Motor neuron (in vitro differentiated cells): ENCODE measurements at regions not wholly inside any gene's neighbourhood (a gene's known extent, or its start where the extent isn't known, plus 50 kb on each side); places are given as distances from the start of the nearest gene placed in this dataset.

Experiments used
- ATAC-seq, 8 experiments: fragments of 200-7000 bp; cut with Tn5 transposase; replicated peaks in 6 of 8; 2 replicates each; pipeline ENCODE4 v1.8.0; 2021; ENCODE audit warnings: mild to moderate bottlenecking in 8 of 8, moderate library complexity in 8 of 8
- H3K27ac ChIP-seq, 2 donors: fragments of 250-450 bp; sonication (Bioruptor Pico); 2 replicates each; pipeline ENCODE4 v1.9.0; 2021; ENCODE audit warnings: antibody characterized with exemption in 2 of 2, mild to moderate bottlenecking in 2 of 2, moderate library complexity in 1 of 2
- H3K4me1 ChIP-seq, 2 donors: fragments of 250-450 bp; sonication (Bioruptor Pico); replicated peaks in 1 of 2; 2 replicates each; pipeline ENCODE4 v1.6.1; 2021; ENCODE audit warnings: antibody characterized with exemption in 2 of 2, mild to moderate bottlenecking in 2 of 2, moderate library complexity in 1 of 2
- H3K4me3 ChIP-seq, 5 donors: fragments of 250-450 bp; sonication (Bioruptor Pico); 2 replicates each; pipeline ENCODE4 v1.9.0; 2021; ENCODE audit warnings: antibody characterized with exemption in 5 of 5, mild to moderate bottlenecking in 5 of 5, moderate library complexity in 4 of 5
- WGBS, 10 experiments: fragments of 450-650 bp; shearing (Covaris generic); methylation state at CpG; one replicate each; pipeline ENCODE4 v1.0.0; 2022; 5-methylcytosine and 5-hydroxymethylcytosine counted together
- in situ Hi-C, 9 experiments: fragments of 400-800 bp; cut with MboI; loops; one replicate each; pipeline ENCODE4 v1.15.0; 2021; ENCODE audit warnings: low sequenced_read_pairs in 9 of 9, low pct_unique_long_range_greater_than_20kb in 2 of 9; ENCODE audit not compliant: unreplicated experiment in 9 of 9

DNA sequence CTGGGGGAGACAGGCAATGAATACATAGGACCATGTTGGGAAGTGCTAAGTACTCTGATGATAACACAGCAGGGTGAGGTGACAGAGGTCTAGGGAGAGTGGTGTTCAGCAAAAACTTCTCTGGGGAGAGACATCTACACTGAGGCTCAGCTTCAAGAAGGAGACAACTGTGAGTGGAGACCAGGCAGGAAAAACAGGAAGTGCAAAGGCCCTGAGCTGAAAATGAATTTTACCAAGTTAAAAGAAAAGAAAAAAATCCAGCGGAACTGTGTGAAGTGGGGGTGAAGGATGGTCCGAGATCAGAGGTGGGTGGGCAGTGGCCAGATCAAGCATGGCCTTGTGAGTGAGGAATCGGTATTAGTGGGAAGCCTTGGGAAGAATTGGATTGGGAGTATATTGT, 110.1 kb upstream of the CLSTN2 start:
- H3K27ac ChIP-seq: no peak overlapping the region
- WGBS, 10 experiments: 13 to 100% (median 78%) methylated on average over 1 to 3 of the region's 3 CpGs; no CpG with 5 or more reads in 2 of the 10 experiments
- H3K4me3 ChIP-seq: no peak overlapping the region
- no peaks in the 10 kb centered on the region for H3K4me1 ChIP-seq
- ATAC-seq: no peak
- in situ Hi-C loops: no loop called here

DNA sequence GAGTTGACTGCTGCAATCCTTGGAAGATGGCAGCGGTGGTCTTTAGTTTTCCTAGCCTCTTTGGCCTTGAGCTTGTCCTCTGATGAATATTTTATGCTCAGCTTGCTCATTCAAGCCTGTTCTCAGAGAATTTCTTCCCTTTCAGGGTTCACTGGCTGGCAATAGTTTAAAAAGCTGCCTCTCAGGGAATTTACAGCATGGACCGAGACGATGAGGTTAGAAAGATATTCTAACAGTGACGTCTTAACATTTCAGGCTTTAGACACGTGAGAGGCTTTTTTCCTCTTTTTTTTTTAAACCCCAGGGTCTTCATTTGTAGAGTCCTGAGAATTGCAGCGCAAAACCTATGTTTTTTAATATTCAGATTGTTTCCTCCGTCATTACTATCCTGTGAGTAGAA, 120.3 kb upstream of the CLSTN2 start:
- Histone ChIP-seq H3K27ac (no peak overlapping the region), H3K4me3 (no peak overlapping the region), H3K4me1 (peaks cover 0 to 8% of the 10 kb centered on the region in 2 donors)
- 22 to 93% (median 55%) methylated on average over 2 to 7 of the region's 7 CpGs for WGBS, 10 experiments
- in situ Hi-C loops: no loop called here
- ATAC-seq: no peak

DNA sequence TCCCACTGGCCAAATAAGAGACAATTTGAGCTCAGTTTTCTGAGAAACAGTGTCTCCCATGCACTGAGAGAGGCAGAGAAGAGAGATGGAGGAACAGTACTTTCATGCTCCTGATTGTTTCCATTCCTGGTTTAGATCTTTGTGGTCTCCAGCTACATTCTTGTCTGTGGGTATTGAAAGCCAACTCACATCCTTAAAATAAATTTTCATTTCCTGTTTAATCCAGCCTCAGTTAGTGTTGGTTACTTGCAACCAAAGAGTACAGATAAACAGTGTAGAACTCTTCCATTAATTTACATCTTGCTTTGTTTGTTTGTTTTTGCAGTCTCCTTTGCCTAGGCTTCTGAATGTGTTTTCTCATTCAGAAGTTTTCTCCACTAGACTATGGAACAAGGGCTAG, 123.7 kb upstream of the CLSTN2 start:
- Histone ChIP-seq H3K27ac (no peak overlapping the region), H3K4me1 (peaks cover 0 to 8% of the 10 kb centered on the region in 2 donors), H3K4me3 (no peak overlapping the region)
- no peak for ATAC-seq
- in situ Hi-C loops: no loop called here

DNA sequence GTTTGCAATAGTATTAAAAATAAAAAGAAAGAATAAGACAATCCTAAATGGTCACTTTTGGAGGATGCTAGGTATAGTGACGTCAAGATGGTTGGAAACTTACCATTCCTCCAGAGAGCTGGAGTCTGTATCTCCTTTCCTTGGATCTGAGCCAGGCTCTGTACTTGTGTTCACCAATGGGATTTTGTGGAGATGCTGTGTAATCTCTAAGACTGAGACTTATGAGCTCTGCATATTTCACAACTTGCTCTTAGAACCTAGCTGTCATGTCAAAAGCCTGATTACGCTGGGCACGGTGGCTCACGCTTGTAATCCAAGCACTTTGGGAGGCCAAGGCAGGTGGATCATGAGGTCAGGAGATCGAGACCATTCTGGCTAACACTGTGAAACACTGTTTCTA, 126.8 kb upstream of the CLSTN2 start:
- no peak overlapping the region for H3K27ac ChIP-seq
- H3K4me1 ChIP-seq: no peaks in the 10 kb centered on the region
- WGBS, 10 experiments: 0 to 100% (median 74%) methylated on average over 1 to 5 of the region's 5 CpGs; no CpG with 5 or more reads in 4 of the 10 experiments
- H3K4me3 ChIP-seq: no peak overlapping the region
- in situ Hi-C loops: no loop called here
- no peak for ATAC-seq

DNA sequence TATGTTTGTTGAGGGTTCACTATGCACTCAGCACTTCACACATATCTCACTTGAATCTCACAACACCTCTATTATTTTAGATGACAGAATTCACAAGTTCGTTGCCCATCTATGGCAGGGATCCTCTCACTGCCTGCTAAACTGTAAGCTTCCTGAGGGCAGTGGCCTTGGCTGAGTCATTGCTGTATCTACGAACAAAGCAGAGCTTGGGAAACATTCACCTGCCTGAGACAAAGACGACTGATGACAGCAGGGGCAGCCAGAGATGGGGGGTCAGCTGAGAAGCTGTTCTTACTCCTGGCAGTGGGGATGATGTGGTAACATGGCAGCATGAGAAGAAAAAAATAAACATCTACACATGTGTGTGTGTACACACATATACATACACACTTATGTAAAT, 125.5 kb upstream of the NMNAT3 start:
- ATAC-seq: no peak
- WGBS, 10 experiments: 0 to 83% (median 59%) methylated on average over 1 to 3 of the region's 3 CpGs; no CpG with 5 or more reads in 4 of the 10 experiments

DNA sequence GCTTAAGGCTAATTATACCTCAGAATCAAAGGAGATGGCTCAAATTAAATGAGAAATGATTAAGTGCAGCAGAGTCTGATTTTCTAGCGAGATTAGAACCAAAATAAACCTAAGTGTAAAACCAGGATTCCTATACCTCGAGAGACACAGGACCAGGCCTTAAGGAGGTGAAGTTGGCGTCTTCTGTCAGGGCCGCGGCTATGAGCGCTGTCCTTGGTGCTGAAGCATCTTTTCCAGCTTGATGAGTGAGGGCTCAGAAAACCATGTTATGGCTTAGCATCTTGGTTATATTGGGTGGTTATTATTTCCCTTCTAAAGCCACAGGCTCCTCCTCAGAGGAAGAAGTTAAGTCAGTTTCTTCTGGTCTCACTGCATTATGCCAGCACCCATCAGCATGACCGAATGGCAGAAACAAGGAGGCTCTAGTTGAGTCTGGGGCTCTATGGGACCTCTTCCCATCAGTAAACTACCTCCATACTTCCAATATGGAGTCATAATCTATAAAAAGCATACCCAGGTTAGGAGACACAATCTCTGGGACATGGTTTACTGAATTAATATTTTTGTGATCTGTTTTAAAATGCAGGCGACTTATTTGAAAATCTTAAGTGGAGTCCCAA, 120.1 kb upstream of the NMNAT3 start:
- no peaks in the 10 kb centered on the region for H3K4me1 ChIP-seq
- no peak for ATAC-seq
- H3K27ac ChIP-seq: no peak overlapping the region
- 0 to 80% (median 32%) methylated on average over 1 to 8 of the region's 8 CpGs for WGBS, 10 experiments
- no peak overlapping the region for H3K4me3 ChIP-seq
- in situ Hi-C loops: no loop called here

More for the DNA sequence above, 125.5 kb upstream of the NMNAT3 start:
- in situ Hi-C loops: no loop called here
- H3K4me1 ChIP-seq: no peaks in the 10 kb centered on the region
- no peak overlapping the region for H3K27ac ChIP-seq
- no peak overlapping the region for H3K4me3 ChIP-seq

DNA sequence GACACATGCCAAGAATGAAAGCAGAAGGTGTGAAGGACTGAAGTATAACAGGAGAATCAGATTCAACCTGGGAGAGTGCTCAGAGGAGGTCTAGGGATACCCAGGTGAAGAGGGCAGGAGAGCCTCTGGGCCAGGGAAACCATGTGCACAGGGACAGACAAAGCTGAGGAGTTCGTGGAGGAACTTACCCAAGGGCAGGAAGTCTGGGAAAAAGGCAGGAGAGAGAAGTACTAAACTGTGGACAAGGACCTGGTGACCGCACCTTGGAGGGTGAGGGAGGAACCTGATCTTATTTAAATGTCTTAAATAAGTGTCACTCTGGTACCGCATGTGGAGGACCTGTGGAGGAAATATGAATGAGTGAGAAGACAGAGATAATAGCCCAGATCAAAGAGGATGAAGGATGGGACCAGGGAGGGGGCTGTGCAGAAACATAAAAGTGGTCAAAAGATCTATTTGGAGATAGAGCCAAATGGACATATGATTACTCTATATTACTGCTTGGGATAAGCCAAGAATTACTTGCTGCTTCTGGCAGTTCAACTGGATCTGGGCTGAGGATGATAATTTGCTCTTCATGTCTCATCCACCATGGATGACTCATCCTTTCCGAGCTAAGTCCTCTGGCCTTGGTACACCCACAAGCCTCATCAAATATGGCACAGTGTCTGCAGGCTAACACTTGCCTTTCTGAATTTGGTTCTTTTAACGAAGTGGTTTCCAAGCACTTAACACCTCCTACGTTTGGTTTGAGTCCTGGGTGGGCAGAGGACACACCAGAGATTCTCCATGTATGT, 116.9 kb upstream of the NMNAT3 start:
- WGBS, 10 experiments: 0 to 56% (median 39%) methylated on average over 1 to 6 of the region's 6 CpGs; no CpG with 5 or more reads in 1 of the 10 experiments
- in situ Hi-C loops: no loop called here
- Histone ChIP-seq H3K4me3 (no peak overlapping the region), H3K27ac (no peak overlapping the region), H3K4me1 (no peaks in the 10 kb centered on the region)
- peak in 1 of 8 experiments; percentile 23 for ATAC-seq

DNA sequence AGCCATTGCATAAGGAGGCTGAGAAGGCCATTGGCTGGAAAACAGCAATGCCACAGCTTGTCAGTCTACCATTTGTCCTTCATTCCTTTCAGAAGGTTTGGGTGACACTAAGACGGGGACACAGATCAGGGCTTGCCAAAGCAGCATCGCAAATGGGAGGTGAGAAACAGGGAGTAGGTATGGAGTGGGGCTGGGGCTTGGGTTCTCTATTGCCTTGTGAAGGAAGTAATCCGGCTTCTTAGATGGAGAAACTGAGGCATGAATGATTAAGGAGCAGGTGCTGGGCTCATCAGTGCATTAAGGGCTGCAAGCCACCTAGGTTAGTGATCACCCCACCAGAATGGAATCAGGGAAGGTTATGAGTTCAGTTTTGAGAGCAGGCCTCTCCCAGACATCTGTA, 115.6 kb upstream of the NMNAT3 start:
- no peak for ATAC-seq
- 0 to 85% (median 38%) methylated on average over 1 to 3 of the region's 3 CpGs; no CpG with 5 or more reads in 4 of the 10 experiments for WGBS, 10 experiments
- Histone ChIP-seq H3K27ac (no peak overlapping the region), H3K4me3 (no peak overlapping the region), H3K4me1 (no peaks in the 10 kb centered on the region)
- in situ Hi-C loops: no loop called here

DNA sequence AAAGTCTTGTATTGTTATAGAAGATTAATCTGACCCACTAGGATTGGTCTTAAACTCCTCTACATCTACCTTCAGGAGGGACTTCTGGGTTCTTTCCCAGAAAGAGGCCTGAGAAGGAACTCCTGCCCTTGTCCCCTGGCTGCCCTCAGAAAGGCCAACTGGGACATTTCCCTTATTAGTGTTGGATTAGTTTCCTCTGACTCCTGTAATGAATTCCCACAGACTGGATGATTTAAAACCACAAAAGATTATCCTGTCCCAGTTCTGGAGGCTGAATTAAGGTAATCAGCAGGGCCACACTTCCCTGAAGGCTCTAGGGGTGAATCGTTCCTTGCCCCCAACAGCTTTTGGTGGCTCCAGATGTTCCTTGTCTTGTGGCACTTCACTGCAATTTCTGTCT, 102.8 kb upstream of the NMNAT3 start:
- in situ Hi-C loops: no loop called here
- ATAC-seq: no peak
- no peak overlapping the region for H3K27ac ChIP-seq
- WGBS, 10 experiments: 40 to 100% (median 80%) methylated on average over 1 of the region's 1 CpG; no CpG with 5 or more reads in 7 of the 10 experiments
- H3K4me1 ChIP-seq: peaks cover 0 to 6% of the 10 kb centered on the region in 2 donors
- no peak overlapping the region for H3K4me3 ChIP-seq

DNA sequence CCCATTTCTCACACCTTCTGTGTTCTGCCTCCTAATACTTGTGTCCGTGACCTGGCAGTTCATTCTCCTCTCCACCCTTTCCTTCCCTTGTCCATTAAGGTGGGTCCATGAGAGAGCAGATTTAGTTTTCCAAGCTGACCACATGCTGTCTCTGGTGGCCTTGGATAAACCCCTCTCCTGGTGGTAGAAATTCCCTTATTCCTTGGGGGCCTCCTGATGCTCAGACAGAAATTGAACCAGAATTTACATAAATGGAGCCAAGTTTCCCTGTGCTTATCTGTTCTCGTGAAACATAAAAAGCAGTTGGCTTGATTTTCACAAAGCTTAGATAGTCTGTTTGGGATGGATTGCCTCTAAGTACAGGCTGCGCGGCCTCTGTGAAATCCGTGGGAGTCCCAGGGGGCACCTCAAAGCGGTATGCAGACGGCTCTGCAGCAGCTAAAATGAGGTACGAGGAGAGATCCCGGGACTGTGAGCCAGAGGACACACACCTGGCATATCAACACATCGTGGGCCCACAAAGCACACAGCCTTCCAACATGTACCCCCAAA, 101.0 kb upstream of the NMNAT3 start:
- H3K4me3 ChIP-seq: no peak overlapping the region
- WGBS, 10 experiments: 22 to 100% (median 80%) methylated on average over 1 to 6 of the region's 10 CpGs; no CpG with 5 or more reads in 1 of the 10 experiments
- peaks cover 6% of the 10 kb centered on the region in 2 donors for H3K4me1 ChIP-seq
- ATAC-seq: no peak
- H3K27ac ChIP-seq: no peak overlapping the region
- in situ Hi-C loops: no loop called here

DNA sequence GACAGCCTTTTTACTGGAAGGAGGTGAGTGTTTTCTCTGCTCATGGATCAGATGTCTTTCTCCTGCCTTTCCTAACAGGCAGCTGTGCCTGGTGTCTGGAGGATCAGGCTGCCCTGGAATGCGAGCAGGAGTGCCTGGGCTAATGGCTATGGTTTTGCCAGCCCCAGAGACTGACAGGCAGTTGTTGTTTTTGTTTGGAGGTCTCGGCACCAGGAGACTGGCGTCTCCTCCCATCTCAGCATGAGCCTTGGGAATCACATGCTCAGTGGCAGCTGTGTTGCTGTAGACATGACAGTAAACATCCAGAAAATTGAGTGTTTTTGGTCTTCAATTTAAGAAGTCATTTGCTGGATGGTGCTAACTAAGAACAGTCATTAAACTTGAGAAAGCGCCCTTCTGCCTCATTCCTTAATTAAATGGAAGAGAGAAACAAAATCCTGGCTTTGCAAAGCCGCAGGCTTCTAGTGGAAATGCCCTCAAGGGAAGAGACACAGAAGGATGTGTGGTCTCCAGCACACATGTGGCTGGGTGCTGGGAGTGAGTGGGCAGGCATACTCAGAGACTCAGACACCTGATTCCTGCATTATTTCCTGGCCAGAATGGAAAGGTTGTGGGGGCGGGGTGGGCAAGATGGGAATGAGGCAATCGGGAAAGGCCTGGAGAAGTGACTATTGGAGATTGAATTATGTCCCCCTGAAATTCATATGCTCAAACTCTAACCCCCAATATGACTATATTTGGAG, 97.0 kb upstream of the NMNAT3 start:
- no peak overlapping the region for H3K4me3 ChIP-seq
- peaks cover 6% of the 10 kb centered on the region in 2 donors for H3K4me1 ChIP-seq
- in situ Hi-C loops: no loop called here
- WGBS, 10 experiments: 14 to 83% (median 45%) methylated on average over 2 to 5 of the region's 7 CpGs; no CpG with 5 or more reads in 2 of the 10 experiments
- ATAC-seq: peak in 6 of 8 experiments; percentile 37 to 87 (median 66)
- no peak overlapping the region for H3K27ac ChIP-seq

DNA sequence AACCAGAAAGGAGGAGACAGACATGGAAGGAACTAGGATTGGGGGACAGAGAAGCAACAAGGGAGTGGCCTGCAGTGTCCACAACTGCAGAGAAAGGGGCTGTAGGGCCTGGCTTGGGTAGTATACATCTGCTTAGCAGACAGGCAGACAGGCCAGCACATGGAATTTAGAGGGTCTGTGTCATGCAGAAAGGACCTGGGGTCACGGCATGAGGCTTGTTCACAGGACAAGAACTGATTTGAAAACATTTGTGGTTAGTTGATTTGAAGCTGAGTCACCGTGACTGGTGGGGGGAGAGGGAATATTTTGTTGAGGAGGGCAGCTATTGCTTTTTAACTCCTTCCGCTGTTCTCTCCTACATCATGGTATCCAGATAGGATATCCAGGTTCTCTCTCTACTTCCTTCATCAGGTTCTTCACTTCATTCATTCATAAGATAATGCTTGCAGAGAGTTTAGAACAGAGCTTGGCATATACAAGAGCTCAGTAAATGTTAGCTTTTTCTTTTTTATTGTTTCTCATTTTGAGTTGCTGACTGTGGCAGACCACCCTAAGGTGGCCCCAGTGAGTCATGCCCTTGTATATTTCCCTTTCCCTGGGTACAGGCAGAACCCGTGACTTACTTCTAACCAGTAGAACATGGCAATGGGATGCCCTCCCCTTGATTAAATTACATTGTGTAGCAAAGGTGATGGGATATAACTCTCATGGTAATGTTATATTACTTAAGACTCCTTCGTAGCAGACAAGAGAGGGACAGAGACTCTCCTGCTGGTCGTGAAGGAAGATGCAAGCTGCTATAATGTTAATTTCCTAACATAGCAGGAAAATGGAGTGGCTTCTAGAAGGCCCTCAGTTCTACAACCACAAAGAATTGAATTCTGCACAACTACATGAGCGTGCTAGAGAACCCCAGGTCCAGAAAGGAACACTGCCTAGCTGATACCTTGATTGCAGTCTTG, 95.0 kb upstream of the NMNAT3 start:
- no peak overlapping the region for H3K4me3 ChIP-seq

More for the DNA sequence above, 95.0 kb upstream of the NMNAT3 start:
- ATAC-seq: peak in 2 of 8 experiments; percentile 11 to 79
- 0 to 77% (median 55%) methylated on average over 1 to 7 of the region's 7 CpGs; no CpG with 5 or more reads in 1 of the 10 experiments for WGBS, 10 experiments
- Histone ChIP-seq H3K4me1 (peaks cover 0 to 6% of the 10 kb centered on the region in 2 donors), H3K27ac (no peak overlapping the region)
- in situ Hi-C loops: no loop called here
